Daoy (cell line): ENCODE measurements at regions not wholly inside any gene's neighbourhood (a gene's known extent, or its start where the extent isn't known, plus 50 kb on each side); places are given as distances from the start of the nearest gene placed in this dataset.
"Not testable (repeated sequence)": the region's sequence is repeated elsewhere in the genome, so short reads cannot be mapped to it uniquely, and the experiment has no call there.

Experiments
- DNase-seq: peaks from one replicate; pipeline ENCODE4 v3.0.0-alpha.2; 2015; ENCODE audit warnings: low read depth

- no peak for DNase-seq
These were observed 299.9 kb downstream of the CCDC74A start for GRCh38 chr2:131827481-131828163.

GRCh38 chr2:131828164-131828561, 300.5 kb downstream of the CCDC74A start:
- no peak for DNase-seq

- not testable (repeated sequence) for DNase-seq
These were observed 301.2 kb downstream of the CCDC74A start for GRCh38 chr2:131828633-131829455.

GRCh38 chr2:131829456-131830241, 302.0 kb downstream of the CCDC74A start:
- DNase-seq: not testable (repeated sequence)

- DNase-seq: not testable (repeated sequence)
These were observed 302.7 kb downstream of the CCDC74A start for GRCh38 chr2:131830242-131830945.

- DNase-seq: not testable (repeated sequence)
These were observed 303.2 kb downstream of the CCDC74A start for GRCh38 chr2:131830946-131831310.

- peak; percentile 39 for DNase-seq
These were observed 303.9 kb downstream of the CCDC74A start for GRCh38 chr2:131831450-131832208.

- not testable (repeated sequence) for DNase-seq
These were observed 304.6 kb downstream of the CCDC74A start for GRCh38 chr2:131832209-131832780.

GRCh38 chr2:131832917-131833316, 305.2 kb downstream of the CCDC74A start:
- not testable (repeated sequence) for DNase-seq

GRCh38 chr2:131833367-131834202, 305.9 kb downstream of the CCDC74A start:
- not testable (repeated sequence) for DNase-seq

GRCh38 chr2:131834203-131835020, 306.7 kb downstream of the CCDC74A start:
- DNase-seq: not testable (repeated sequence)

GRCh38 chr2:131835022-131835421, 307.3 kb downstream of the CCDC74A start:
- not testable (repeated sequence) for DNase-seq

GRCh38 chr2:131835621-131836091, 308.0 kb downstream of the CCDC74A start:
- no peak for DNase-seq

- not testable (repeated sequence) for DNase-seq
These were observed 308.4 kb downstream of the CCDC74A start for GRCh38 chr2:131836116-131836515.

- not testable (repeated sequence) for DNase-seq
These were observed 316.4 kb downstream of the CCDC74A start for GRCh38 chr2:131844044-131844443.

- not testable (repeated sequence) for DNase-seq
These were observed 305.6 kb downstream of the ANKRD30BL start for GRCh38 chr2:131856202-131856601.

- not testable (repeated sequence) for DNase-seq
These were observed 303.6 kb downstream of the ANKRD30BL start for GRCh38 chr2:131858197-131858596.
